Hippocampal formation (tissue), 2 donors: ENCODE measurements at regions not wholly inside any gene's neighbourhood (a gene's known extent, or its start where the extent isn't known, plus 50 kb on each side); places are given as distances from the start of the nearest gene placed in this dataset.
"Not testable (repeated sequence)": the region's sequence is repeated elsewhere in the genome, so short reads cannot be mapped to it uniquely, and the experiment has no call there.

Source experiments
- DNase-seq, 2 donors: peaks; one replicate each; lab custom pipeline; 2025; lab: John Stamatoyannopoulos, UW

- DNase-seq, result no peak
Observed at GRCh38 chr2:48189552-48190228, 124.8 kb upstream of the FOXN2 start.

DNA sequence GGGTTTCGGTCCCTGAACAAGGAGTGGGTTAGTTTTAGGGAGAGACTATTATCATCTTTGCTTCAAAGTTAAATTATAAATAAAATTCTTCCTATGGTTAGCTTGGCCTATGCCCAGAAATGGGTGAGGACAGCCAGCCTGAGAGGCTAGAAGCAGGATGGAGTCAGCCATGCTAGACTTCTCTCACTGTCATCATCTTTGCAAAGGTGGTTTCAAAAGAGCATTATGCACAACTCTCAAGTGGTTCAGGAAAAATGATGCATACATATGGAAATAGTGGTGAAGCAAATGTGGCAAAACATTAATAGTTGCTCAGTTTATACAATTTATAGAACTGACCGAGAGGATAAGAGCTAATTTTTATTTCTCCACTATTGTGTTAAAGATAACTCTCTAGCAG, 124.3 kb upstream of the FOXN2 start:
- no peak for DNase-seq

DNA sequence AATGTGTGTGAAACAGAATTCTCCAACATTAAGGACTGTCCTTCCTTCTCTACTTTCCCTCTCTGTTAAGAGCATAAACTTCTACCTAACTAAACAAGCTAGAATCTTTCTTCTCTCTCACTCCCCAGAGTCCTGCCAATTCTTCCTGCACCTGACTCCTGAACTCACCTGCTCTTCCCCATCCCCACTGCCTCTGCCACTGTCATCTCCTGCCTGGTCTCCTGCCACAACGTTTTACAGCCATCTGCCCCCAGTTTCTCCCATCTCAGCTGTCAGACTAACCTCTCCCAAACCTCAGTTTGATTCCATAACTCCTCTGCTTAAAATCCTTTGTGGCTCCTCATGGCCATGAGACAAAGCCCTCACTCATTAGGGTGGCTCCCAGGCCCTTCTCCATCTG, 119.8 kb upstream of the FOXN2 start:
- no peak for DNase-seq

DNA sequence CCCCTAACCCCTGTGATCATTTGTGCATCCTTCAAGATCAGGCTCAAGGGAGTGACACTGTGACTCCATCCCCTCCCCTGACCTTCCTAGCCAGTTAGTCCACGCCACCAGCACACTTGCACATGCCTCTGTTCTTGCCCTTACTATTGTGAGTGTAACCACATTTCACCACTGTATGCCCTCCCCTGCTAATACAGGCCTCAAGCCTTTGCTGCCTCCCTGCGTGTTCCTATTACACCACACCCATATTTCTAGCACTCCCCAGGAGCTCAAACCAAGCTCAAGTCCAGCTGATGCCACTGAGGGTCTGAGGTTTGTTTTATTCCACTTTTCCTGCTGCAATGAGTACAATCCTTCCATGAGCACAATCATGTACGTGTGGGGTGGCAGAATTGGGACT, 119.3 kb upstream of the FOXN2 start:
- DNase-seq, result no peak

- DNase-seq, result no peak
Observed at GRCh38 chr2:48197618-48198017, 116.9 kb upstream of the FOXN2 start.

- DNase-seq, result no peak
Observed at GRCh38 chr2:48198371-48198770, 116.1 kb upstream of the FOXN2 start.

DNA sequence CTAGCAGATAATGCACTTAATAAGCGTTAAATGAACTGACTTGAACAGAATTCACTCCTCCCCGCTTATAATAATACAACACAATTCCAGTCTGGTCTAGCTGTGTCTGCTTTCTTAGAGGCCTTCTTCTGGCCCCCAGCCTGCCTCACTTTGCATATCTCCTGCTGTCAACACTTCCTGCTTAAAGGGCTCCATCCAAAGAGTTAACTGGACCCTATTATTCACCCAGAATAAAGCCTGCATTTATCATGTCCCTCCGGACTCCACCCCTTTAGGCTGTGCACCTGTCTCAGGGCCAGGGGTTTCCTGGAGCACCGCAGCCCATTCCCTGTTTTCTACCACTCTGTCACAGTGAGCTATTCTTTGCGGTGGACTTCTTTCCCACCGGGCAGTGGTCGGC, 115.4 kb upstream of the FOXN2 start:
- no peak for DNase-seq

DNA sequence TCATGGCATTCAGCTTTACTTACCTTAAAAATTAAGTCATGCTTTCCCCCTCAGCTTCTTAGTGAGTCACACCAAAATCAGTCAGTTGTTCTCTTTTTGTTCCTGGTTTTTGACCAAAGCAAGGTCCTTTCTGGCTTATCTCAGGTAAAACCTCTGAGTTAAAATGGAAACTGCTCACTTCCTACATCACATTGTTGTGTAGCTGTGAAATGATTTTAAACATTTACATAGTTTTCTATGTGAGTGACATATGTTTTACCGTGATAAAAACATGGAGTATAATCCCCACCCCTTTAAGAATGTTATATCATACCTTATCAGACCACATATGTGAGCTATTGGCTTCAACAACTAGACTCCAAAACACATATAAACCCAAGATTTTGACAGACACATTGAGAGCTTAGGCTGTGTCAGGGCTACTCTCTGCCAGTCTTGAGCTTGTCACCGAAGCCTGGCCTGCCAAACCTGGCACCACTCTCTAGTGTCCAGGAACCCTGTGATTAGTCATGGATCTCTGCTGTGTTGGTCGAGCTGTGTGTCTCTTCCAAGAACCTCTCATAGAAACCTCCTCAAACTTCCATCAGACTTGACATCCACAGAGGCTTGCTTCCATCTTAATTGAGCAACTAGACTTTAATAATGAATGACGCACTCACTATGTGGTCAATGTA, 113.7 kb upstream of the FOXN2 start:
- no peak for DNase-seq

DNA sequence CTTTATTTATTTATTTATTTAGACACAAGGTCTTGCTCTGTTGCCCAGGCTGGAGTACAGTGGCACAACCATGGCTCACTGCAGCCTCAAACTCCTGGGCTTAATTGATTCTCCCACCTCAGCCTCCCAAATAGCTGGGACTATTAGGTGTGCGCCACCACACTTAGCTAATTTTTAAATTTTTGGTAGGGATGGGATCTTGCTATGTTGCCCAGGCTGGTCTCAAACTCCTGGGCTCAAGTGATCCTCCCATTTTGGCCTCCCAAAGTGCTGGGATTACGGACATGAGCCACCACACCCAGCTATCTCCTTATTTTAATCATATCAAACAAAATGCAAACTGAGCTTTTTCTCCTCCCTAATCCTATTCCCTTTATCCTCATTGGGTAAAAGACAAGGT, 113.0 kb upstream of the FOXN2 start:
- DNase-seq, result not testable (repeated sequence)

- no peak for DNase-seq
Observed at GRCh38 chr2:48202863-48203642, 111.4 kb upstream of the FOXN2 start.

GRCh38 chr2:48203668-48204067, 110.8 kb upstream of the FOXN2 start:
- DNase-seq, result no peak

DNA sequence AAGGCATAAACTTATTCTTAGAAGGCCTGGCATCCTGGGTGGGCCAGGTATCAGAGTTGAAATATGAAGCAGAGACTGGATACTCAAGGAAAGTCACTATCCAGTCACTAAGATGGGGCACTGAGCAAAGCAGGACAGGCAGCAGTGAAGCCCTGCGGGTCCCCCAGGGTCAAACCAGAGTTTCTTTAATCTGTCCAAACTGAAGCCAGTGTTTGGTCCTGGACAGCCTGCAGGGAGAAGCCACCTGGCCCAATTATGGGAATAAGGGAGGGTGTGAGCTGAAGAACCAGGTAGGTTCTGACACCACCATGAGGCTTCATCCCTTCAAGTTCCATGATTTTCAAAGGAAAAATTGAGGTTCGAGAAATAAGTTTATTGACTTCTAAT, 109.7 kb upstream of the FOXN2 start:
- DNase-seq, result no peak

GRCh38 chr2:48205137-48205798, 109.2 kb upstream of the FOXN2 start:
- peak; percentile 82 to 98 for DNase-seq

- not testable (repeated sequence) for DNase-seq
Observed at GRCh38 chr2:48206056-48206656, 108.3 kb upstream of the FOXN2 start.

DNA sequence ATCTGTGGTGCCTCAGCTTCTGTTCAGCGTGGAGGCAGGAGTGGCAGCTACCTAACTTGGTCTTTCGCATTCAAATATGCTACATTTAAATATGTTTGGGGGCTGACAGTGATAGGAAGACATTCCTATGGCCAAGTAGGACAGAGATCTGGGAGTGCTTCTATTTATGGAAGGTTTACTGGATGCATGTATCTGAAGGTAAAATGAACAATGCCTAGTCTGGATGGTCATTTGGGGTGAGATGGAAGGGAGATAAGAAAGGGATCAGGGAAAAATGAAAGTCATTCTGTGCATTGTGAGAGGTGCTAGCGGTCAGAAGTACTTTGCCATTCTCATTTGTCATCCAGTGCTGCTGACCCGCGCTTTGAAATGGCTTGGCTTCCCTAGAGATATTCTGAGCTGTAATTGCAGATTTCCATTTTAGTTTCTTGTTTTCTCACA, 107.3 kb upstream of the FOXN2 start:
- no peak for DNase-seq

- no peak for DNase-seq
Observed at GRCh38 chr2:48207851-48208250, 106.6 kb upstream of the FOXN2 start.

- DNase-seq, result no peak
Observed at GRCh38 chr2:48209214-48209885, 105.1 kb upstream of the FOXN2 start.

DNA sequence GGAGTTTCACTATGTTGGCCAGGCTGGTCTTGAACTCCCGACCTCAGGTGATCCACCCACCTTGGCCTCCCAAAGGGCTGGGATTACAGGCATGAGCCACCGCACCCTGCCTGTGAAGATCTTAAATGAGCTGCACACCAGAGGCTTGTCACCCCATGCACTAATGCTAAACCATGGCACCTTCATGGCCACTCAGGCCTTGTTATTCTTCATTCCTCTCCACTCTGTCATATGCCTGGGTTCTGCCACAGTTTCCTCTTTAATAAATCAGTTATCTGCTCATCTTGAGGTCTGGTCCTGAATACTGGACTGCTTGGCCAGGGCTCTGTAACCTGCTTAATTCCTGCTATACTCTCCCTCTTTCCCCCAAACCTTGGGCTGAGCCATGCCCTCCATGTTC, 104.3 kb upstream of the FOXN2 start:
- DNase-seq, result no peak

DNA sequence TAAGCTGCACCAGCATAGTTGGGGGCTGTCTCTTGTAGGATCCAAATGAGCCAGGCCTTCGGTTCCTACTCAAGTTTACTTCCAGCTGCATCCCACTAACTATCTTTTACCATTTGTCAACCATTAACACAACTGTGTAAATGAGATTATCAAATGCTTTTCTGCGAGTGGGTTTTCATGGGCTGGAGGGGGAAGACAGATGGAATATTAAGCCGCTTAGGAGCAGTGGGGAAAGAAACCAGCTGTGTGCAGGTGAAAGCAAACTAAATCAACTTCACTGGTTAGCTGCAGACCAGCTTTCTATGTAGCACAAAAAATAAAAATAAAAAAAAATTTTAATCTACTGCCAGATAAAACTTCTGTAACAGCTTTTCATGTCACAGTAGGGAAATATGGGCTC, 100.8 kb upstream of the FOXN2 start:
- no peak for DNase-seq

GRCh38 chr2:48218169-48218568, 96.3 kb upstream of the FOXN2 start:
- DNase-seq, result no peak

DNA sequence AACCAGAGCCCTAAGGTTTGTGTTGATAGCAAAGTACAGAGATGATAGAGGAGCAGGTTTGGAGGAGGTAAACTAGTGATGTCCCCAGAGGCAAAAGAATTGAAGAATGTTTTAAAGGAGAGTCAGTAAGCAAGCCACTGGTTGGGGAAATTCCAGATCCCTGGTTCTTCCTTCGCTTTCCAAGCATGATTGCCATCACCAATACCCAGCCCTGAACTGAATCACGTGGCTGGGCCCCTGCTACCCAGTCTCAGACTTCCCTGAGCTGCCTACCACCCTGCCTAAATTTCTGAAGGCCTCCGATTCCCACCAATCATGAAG, 95.3 kb upstream of the FOXN2 start:
- no peak for DNase-seq
